GM21360 (cell line): ENCODE measurements at regions not wholly inside any gene's neighbourhood (a gene's known extent, or its start where the extent isn't known, plus 50 kb on each side); places are given as distances from the start of the nearest gene placed in this dataset.

ENCODE experiments used
- ATAC-seq: cut with Tn5 transposase; IDR thresholded peaks from one replicate; pipeline ENCODE4 v1.9.1; 2021; ENCODE audit warnings: mild to moderate bottlenecking, moderate library complexity; ENCODE audit not compliant: unreplicated experiment

GRCh38 chr4:155616117-155616516 lies 50.5 kb upstream of the GUCY1A1 start:
- ATAC-seq: no peak

GRCh38 chr4:155615081-155615887 lies 51.4 kb upstream of the GUCY1A1 start:
- ATAC-seq: no peak

DNA sequence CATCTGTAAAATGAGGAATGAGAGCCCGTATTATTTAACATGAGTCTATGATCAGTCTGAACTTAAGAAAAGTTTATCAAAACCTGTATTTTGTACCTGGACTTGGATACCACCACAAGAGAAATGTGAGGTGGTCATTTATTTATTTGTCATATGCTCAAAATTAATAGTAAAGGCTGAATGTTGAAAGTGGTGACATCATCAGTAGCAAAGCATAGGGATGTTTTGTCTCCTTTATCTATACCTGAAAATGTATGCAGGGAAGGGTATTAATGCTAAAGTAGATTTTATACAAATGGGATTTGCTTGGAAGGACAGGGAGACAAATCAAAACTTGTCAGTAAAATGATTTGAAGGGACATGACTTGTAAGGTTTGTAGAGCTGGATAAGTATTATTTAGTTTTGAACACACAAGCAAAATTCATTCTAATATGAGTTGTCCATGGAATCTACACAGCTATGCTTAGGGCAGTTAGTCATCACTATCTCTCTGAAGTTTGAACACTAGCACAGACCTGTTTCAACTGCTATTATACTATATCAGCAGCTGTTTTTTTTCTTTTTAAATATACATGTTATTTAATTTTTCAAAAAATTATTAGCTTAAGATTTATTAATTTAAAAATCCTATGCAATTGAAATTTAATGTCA lies 52.4 kb upstream of the GUCY1A1 start:
- ATAC-seq: no peak

GRCh38 chr4:155612074-155612473 lies 54.6 kb upstream of the GUCY1A1 start:
- ATAC-seq: no peak

GRCh38 chr4:155611501-155611900 lies 55.1 kb upstream of the GUCY1A1 start:
- no peak for ATAC-seq

DNA sequence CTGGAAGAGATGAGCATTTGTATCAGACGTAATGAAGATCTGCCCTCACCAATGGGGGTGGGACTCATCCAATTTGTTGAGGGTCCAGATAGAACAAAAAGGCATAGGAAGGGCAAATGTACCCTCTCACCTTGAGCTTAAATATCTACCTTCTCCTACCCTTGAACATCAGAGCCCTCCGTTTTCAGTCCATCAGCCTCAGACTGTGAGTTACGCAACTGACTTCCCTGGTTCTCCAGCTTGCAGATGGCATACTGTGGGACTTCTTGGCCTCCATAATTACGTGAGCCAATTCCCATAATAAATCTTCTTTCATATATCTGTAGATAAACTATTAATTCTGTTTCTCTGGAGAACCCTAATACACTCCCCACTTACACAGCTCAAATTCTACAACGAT lies 56.5 kb upstream of the GUCY1A1 start:
- no peak for ATAC-seq

DNA sequence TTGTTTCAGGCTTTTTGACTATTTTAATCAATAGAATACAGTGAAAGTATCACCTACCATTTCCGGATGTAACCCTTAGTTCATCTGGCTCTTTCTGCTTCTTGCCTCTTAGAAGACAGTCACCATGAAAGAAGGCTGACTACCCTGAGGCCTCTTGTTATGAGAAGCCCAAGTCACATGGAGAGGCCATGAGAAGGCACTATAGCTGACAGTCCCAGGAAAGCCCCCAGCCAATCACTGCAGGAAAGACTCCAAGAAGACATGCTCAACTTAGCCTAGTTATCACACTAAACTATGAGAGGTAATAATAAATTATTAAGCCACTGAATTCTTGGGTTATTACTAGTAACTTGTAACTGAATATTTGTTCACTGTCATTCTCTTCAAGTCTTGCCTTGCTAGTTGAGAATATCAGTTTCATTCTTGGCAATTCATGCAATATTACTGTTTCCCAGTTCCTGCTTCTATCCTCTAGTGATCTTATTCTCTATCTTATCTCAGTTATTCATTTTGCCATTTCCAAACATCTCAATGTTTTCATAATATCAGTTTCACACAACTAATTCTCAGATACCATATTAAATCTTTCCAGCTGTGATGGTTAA lies 57.1 kb upstream of the GUCY1A1 start:
- ATAC-seq: peak; percentile 83

- no peak for ATAC-seq
These were observed 58.3 kb upstream of the GUCY1A1 start for GRCh38 chr4:155608225-155608885.

DNA sequence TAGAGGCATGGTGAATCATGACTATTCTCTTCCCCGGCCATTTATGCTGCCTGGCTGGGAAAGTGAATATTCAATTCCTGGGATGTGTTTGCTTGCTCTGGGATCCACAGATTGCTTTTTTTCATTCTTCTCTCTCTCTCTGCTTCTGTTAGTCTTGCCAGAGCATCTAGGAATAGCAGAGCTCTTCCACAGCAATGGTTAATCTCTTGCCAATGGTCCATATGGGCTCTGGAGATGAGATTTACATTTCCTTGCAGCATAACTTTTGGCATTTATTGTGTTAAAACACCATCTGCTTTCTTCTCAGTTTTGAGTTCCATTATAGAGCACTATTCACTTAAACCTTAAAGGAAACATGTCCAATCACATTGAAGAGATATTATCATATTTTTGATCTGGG lies 59.2 kb upstream of the GUCY1A1 start:
- ATAC-seq: no peak

DNA sequence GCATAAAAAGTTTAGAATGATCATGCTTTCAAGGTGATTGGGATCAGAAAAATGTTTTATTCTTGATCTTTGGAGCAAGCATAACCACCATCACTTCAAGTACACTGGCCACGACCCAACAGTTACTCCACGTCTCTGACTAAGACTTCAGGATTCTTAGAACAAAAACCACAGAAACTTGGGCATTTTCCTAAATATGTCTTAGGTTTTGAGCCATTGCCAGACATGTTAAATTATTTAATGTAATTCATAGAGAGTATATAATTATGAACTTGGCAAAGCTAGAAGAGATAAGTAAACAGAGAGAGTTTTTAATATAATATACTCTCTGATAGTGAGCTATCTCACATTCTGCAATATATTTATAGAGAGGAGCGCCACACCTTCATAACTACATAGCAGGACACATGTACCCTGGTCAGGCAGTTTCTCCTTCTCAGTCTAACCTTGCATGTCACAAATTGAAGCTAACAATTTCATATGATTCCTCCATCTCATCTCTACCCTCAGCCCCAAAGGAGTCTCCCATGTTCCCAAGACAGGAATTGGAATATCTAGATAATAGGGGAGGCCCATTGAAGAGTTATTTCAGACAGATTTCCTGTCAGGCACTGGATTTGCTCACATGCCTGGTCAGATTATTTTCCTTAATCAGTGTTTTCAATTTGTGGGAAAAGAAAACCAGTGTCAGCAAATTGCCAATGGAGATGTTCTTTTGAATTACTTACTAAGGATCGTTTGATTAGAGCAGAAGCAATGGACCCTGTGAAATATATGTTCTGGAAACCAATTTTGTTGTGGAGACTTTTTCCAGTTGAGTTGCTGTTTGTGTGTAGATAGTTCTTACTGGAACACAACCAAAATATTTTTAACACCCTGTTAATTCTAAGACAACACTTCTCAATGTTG lies 61.7 kb upstream of the GUCY1A1 start:
- no peak for ATAC-seq

DNA sequence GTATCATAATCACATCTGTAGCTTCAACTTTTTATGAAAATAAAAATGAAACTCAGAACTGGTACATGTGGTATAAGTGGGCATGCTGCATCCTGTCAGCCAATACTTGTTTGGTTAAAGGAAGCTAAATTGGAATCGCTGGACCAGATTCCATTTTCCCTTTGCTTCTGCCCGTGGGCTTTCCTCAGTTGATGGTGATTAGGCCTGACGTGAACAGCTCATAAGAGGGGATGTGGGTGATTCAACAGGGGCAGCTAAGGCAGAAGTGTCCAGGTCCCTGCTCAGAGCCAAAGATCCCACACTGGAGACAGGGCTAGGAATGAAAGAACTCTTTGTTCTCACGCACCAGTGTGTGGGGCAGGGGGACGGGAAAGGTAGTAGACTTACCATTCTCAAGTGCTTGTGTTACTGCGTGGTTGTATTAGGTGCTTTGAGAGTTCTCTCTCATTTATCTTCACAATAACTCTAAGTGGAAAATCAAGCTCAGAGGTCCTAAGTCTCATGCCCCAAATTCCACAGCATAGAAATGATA lies 63.2 kb upstream of the GUCY1A1 start:
- ATAC-seq: no peak

DNA sequence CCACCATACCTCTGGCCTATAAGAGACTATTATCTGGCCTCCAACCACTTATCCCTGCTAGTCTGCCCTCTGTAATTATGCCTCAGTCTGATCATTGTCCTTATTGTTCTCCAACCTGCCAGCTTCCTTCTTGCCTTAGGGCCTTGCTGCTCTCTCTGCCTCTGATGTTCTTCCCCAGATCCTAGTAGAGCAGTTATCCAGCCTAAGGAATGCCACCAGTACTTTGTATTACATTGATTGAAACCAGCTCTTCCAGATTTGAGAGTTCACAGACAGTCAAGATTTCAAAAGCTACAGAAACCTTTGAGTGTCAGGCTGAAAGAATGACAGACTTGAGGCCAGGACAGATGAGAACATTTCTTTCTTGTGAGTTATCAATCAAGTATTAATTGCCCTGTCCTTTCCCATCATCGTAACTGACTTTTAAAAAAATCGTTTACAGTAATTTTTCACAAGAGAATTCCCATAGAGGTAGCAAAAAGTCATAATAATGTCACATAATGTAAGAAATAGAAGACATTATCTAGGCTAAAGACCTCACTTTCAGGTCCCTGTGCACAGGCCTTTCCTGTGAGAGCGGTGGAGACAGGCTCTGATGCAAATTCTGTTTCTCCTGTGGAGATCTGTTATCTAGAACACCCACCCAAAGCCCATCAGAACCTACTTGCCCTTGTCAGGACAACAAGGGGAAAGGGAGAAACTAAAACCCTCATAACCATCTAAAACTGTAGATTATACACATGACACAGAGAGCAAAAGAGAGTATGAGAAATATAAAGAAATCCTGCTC lies 64.1 kb upstream of the GUCY1A1 start:
- no peak for ATAC-seq

- ATAC-seq: no peak
These were observed 66.4 kb upstream of the GUCY1A1 start for GRCh38 chr4:155600244-155600643.

DNA sequence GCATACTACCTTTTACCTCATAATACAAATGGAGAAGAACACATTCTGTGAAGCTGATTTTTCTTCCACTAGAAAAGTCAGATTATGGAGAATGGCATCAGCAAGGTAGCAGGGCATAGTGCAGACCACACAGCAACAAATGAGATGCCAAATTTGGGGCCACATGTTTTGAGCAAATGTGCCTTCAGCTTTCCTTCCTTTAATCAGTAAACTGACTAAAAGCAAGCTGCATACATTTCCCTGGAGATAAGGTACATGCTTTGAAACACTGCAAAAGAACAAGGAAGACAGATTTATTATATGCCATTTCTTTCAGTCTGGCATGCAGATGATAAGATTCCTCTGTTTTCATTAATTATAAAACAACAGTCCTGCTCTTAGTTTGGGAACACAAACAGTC lies 67.1 kb upstream of the GUCY1A1 start:
- ATAC-seq: no peak

DNA sequence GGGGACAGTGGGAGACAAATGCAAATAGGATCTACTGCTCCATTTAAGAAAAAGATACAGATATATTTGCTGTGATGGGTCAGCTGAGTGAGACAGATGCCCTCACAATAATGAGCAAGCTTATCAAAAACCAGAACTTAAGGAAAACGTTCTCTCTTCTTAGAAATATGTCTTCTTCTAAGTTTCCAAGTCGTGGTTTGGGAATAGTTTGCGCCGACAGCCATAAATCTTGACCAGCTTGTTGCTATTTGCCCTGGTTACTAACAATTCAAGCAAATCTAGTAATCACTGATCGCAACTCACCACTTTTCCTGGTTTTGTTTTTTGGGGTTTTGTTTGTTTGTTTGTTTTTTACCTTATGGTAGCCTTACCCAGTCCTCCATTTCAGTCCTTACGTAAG lies 67.6 kb upstream of the GUCY1A1 start:
- no peak for ATAC-seq

DNA sequence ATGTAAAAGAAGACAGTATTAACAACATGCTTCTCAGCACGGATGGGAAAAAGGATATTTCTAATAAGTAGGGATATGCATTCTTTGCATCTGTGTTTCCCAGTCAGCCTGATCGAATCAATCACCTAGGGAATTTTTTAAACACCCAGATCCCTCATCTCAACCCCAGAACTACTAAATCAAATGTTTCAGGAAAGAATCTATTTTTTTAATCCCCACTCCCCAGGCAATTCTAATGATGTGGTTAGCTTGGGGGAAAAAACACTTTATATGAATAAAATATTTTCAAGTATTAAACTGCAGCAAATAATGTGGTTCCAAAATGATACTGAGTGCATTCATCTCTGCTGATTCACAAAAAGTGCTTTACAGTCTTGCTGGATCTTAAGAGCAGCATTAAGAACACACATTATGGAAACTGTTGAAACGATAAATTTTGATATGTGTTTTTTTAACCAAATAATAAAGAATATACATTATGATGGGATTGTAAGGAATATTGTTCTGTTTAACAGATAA lies 68.7 kb upstream of the GUCY1A1 start:
- no peak for ATAC-seq

DNA sequence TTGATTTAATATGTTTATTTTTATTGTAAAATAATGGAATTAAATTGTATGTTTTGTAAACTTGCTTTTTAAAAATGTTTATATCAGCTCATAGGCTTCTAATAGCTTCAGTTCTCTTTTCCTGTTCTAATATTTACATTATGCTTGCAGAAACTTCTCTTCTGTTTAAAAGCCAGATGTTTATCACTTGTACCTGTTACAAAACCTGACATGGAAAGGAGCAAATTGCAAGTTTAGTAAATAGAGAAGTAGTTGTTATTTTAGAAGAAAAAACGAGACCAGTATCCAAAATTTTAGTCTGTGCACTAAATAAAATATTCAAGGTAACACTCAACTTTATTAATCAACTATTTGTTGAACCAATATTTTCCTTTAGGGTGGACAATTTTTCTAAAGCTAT lies 69.4 kb upstream of the GUCY1A1 start:
- no peak for ATAC-seq

- no peak for ATAC-seq
These were observed 72.9 kb upstream of the GUCY1A1 start for GRCh38 chr4:155593793-155594192.

GRCh38 chr4:155592938-155593297 lies 73.7 kb upstream of the GUCY1A1 start:
- no peak for ATAC-seq
